Lung (tissue), 11 donors: ENCODE measurements at regions not wholly inside any gene's neighbourhood (a gene's known extent, or its start where the extent isn't known, plus 50 kb on each side); places are given as distances from the start of the nearest gene placed in this dataset.
"Not testable (repeated sequence)": the region's sequence is repeated elsewhere in the genome, so short reads cannot be mapped to it uniquely, and the experiment has no call there.

Source experiments
- ATAC-seq: fragments of 200-7000 bp; cut with Tn5 transposase; one replicate; pipeline ENCODE4 v1.9.1; 2020; ENCODE audit warnings: moderate number of reproducible peaks; ENCODE audit not compliant: insufficient read depth, low FRiP score
- DNase-seq, 3 donors: peaks; one replicate each; pipeline ENCODE4 v3.0.0-alpha.2; 2013 to 2017
- H3K27ac ChIP-seq, 2 donors: one replicate each; pipeline ENCODE4 v1.5.1; 2013; ENCODE audit warnings: mild to moderate bottlenecking in 2 of 2, moderate library complexity in 2 of 2, control low read depth in 1 of 2, inconsistent platforms in 1 of 2, low read depth in 1 of 2, low read length in 1 of 2
- H3K27me3 ChIP-seq, 3 donors: one replicate each; pipeline ENCODE4 v1.5.1; 2013; ENCODE audit warnings: low read length in 2 of 3; ENCODE audit not compliant: control insufficient read depth in 3 of 3, insufficient read depth in 3 of 3
- H3K36me3 ChIP-seq, 4 donors: one replicate each; pipeline ENCODE4 v1.5.1; 2013; ENCODE audit warnings: low read length in 4 of 4, mild to moderate bottlenecking in 1 of 4, moderate library complexity in 1 of 4; ENCODE audit not compliant: control insufficient read depth in 4 of 4, insufficient read depth in 4 of 4
- H3K4me1 ChIP-seq, 5 donors: one replicate each; pipeline ENCODE4 v1.5.1; 2013; ENCODE audit warnings: low read length in 5 of 5, mild to moderate bottlenecking in 2 of 5, moderate library complexity in 1 of 5; ENCODE audit not compliant: control insufficient read depth in 5 of 5, insufficient read depth in 5 of 5
- H3K4me3 ChIP-seq: one replicate; pipeline ENCODE4 v1.5.1; 2013; ENCODE audit warnings: mild to moderate bottlenecking, control low read depth, moderate library complexity
- H3K9ac ChIP-seq, 2 donors: one replicate each; pipeline ENCODE4 v1.5.1; 2013; ENCODE audit warnings: low read length in 2 of 2, control low read depth in 1 of 2; ENCODE audit not compliant: insufficient read depth in 1 of 2
- H3K9me3 ChIP-seq, 4 donors: one replicate each; pipeline ENCODE4 v1.5.1; 2013; ENCODE audit warnings: low read length in 3 of 4, mild to moderate bottlenecking in 1 of 4, moderate library complexity in 1 of 4; ENCODE audit not compliant: control insufficient read depth in 4 of 4, insufficient read depth in 3 of 4
- CTCF ChIP-seq: IDR thresholded peaks from 2 replicates; pipeline ENCODE4 v1.5.1; 2012; ENCODE audit warnings: mild to moderate bottlenecking; ENCODE audit errors: control extremely low read depth, extremely low read depth
- WGBS, 2 donors: extraction: QIAGEN DNeasy Blood & Tissue Kit; methylation state at CpG; one replicate each; pipeline ENCODE4 v1.1.7; 2013; 5-methylcytosine and 5-hydroxymethylcytosine counted together
- donor health status: control.
- donor health status: control.
- donor health status: Bipolar disorder and iron deficiency.
- donor health status: healthy.
- donor health status: DM: yes; HTN: yes; CAD: no.

GRCh38 chr2:184187421-184187971, 410.8 kb upstream of the ZNF804A start:
- no peak for DNase-seq
- no peaks in the 10 kb centered on the region for H3K4me1 ChIP-seq
- no peak for ATAC-seq
- TF ChIP-seq CTCF = no peak
- no peaks in the 10 kb centered on the region for H3K36me3 ChIP-seq
- no peak overlapping the region for H3K9ac ChIP-seq
- no peak overlapping the region for H3K4me3 ChIP-seq
- no peak overlapping the region for H3K27ac ChIP-seq
- H3K27me3 ChIP-seq = no peaks in the 10 kb centered on the region
- H3K9me3 ChIP-seq = peaks cover 0 to 5% (median 0%) of the 10 kb centered on the region in 4 donors
- WGBS, 2 donors = 89 to 90% methylated on average over 9 of the region's 9 CpGs

GRCh38 chr2:184190725-184191124, 407.6 kb upstream of the ZNF804A start:
- Histone ChIP-seq H3K9ac (no peak overlapping the region), H3K36me3 (no peaks in the 10 kb centered on the region), H3K27me3 (no peaks in the 10 kb centered on the region), H3K9me3 (peaks cover 0 to 3% (median 0%) of the 10 kb centered on the region in 4 donors), H3K27ac (no peak overlapping the region), H3K4me3 (no peak overlapping the region), H3K4me1 (no peaks in the 10 kb centered on the region)
- no peak for TF ChIP-seq CTCF
- ATAC-seq (no peak), DNase-seq (no peak)
- WGBS, 2 donors = 71 to 82% methylated on average over 3 of the region's 3 CpGs

DNA sequence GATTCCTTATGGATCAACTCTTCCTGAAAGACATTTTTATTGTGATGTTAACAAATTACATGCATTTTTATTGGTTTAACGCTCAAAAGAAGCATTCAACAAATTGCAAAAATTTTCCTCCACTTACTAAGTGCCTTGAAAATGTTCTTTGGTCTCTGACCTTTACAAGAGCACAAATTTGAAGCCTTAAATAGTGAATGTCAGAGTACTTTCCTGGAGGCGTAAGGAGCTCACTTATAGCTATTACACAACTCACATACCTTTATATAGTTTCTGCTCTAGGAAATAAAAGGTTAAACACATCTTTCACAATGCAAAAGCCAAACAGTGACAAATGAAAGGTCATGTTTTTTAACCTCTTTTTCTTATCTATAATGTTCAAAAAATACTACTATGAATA, 405.7 kb upstream of the ZNF804A start:
- Histone ChIP-seq H3K27ac (no peak overlapping the region), H3K27me3 (no peaks in the 10 kb centered on the region), H3K36me3 (no peaks in the 10 kb centered on the region), H3K4me3 (no peak overlapping the region), H3K9me3 (no peaks in the 10 kb centered on the region), H3K4me1 (no peaks in the 10 kb centered on the region), H3K9ac (no peak overlapping the region)
- 82 to 85% methylated on average over 2 of the region's 2 CpGs for whole genome bisulfite sequencing, 2 donors
- no peak for ATAC-seq
- no peak for DNase-seq
- no peak for TF ChIP-seq CTCF

GRCh38 chr2:184197413-184197812, 400.9 kb upstream of the ZNF804A start:
- Histone ChIP-seq H3K27me3 (no peaks in the 10 kb centered on the region), H3K36me3 (no peaks in the 10 kb centered on the region), H3K4me3 (no peak overlapping the region), H3K27ac (no peak overlapping the region), H3K9ac (no peak overlapping the region), H3K9me3 (no peaks in the 10 kb centered on the region), H3K4me1 (no peaks in the 10 kb centered on the region)
- TF ChIP-seq CTCF = no peak
- ATAC-seq (no peak), DNase-seq (no peak)
- WGBS, 2 donors = 67 to 76% methylated on average over 5 of the region's 5 CpGs

DNA sequence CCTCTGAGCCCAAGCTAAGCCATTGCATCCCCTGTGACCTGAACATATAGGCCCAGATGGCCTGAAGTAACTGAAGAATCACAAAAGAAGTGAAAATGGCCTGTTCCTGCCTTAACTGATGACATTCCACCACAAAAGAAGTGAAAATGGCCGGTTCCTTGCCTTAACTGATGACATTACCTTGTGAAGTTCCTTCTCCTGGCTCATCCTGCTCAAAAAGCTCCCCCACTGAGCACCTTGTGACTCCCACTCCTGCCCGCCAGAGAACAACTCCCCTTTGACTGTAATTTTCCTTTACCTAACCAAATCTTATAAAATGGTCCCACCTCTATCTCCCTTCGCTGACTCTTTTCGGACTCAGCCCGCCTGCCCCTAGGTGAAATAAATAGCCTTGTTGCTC, 399.5 kb upstream of the ZNF804A start:
- not testable (repeated sequence) for H3K36me3 ChIP-seq, H3K4me3 ChIP-seq, H3K27me3 ChIP-seq, DNase-seq, H3K4me1 ChIP-seq, ATAC-seq, H3K27ac ChIP-seq, H3K9me3 ChIP-seq, H3K9ac ChIP-seq
- WGBS, 2 donors = 85 to 90% methylated on average over 5 of the region's 5 CpGs
